HEK293T (cell line): ENCODE measurements at regions not wholly inside any gene's neighbourhood (a gene's known extent, or its start where the extent isn't known, plus 50 kb on each side); places are given as distances from the start of the nearest gene placed in this dataset.

ENCODE experiments used
- L3MBTL2 ChIP-seq: fragments of 450-650 bp; conservative IDR thresholded peaks from 2 replicates; pipeline ENCODE4 v1.6.1; 2016; ENCODE audit warnings: mild to moderate bottlenecking
- TARDBP ChIP-seq: fragments of 450-650 bp; IDR thresholded peaks from 2 replicates; pipeline ENCODE4 v1.6.1; 2016

DNA sequence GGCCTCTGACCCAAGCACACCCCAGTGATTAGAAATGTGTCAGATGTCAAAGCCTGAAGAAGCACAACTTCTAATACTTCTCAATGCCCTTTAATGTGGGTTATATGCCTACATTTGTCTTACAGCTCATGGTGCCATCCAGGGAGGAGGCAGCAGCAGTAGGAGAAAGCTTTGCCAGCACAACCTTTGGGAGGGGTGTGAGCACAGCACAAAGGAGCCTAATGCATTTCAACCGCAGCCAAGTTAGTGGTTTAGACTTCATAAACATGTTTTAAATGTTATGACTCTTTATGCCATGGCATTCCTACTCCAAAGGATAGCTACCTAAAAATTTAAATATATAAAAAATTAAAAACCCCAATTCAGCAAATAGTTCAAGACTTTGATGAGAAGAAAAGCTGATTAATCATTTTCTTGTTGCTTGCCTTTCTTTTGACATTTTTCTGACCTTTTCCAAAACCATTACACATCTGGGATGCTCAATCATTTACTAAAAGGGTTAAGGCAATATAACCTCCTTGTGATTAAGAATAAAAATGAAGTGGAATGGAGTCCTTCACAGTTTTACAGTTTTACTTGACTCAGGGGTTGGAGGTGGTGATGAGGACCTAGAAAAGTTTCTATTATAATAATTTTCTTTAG is 142.7 kb downstream of the DLEU7 start:
- TF ChIP-seq TARDBP (no peak), L3MBTL2 (no peak)
